HG03095 (cell line): ENCODE measurements at regions not wholly inside any gene's neighbourhood (a gene's known extent, or its start where the extent isn't known, plus 50 kb on each side); places are given as distances from the start of the nearest gene placed in this dataset.

Experiments
- ATAC-seq: cut with Tn5 transposase; IDR thresholded peaks from one replicate; pipeline ENCODE4 v1.9.1; 2021; ENCODE audit warnings: moderate library complexity; ENCODE audit not compliant: unreplicated experiment

GRCh38 chr13:106182404-106182803 lies 353.1 kb downstream of the EFNB2 start:
- ATAC-seq = no peak

DNA sequence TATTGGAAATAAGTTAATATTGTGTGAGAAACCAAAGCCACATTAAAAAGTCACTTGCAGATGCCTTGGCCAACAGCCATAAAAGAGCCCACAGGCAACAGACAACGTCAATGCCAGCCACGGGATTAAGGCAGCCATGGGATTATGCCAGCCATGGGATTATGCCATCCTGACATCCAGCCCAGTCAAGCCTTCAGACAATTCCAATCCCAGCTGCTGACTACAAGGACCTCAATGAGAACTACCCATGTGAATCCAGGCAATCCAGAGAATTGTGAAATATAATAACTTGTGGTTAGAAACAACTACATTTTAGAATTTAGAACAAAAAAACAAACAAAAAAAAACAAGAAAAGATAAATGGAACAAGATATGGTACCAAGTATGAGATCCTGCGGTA lies 356.6 kb downstream of the EFNB2 start:
- no peak for ATAC-seq

GRCh38 chr13:106177146-106177545 lies 358.3 kb downstream of the EFNB2 start:
- no peak for ATAC-seq

GRCh38 chr13:106176117-106176516 lies 359.3 kb downstream of the EFNB2 start:
- ATAC-seq = no peak

DNA sequence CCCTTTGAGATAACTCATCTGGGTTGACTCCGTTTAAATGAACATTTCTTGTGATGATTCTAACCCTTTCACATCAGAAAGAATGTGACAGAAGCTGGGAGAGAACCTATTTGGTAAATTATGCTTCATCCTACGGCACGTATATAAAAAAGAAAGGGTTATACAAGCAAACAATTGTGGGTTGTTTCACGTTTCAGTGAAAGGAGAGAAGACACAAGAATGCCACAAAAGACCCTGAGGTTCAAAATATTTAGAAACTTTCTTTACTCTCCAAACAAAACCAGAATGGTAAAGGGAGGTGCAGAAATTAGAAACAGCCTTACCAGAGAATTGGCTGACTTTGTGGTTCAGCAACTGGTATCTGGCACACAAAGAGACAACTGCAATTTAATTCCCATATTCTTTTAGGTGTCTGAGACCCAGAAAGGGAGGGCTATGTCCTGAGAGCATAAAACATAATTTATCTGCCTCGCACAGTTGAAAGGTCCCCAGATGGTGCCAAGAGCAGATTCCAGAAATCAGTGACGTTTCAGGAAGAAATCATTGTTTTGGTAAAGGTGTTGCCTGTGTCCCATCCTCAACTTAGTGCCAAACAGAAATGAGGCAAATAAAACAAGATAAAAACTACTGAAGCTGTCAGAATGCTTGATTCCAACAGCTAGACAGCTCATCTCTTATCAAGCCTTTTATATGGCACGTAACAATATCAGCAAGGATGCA lies 361.4 kb downstream of the EFNB2 start:
- no peak for ATAC-seq

DNA sequence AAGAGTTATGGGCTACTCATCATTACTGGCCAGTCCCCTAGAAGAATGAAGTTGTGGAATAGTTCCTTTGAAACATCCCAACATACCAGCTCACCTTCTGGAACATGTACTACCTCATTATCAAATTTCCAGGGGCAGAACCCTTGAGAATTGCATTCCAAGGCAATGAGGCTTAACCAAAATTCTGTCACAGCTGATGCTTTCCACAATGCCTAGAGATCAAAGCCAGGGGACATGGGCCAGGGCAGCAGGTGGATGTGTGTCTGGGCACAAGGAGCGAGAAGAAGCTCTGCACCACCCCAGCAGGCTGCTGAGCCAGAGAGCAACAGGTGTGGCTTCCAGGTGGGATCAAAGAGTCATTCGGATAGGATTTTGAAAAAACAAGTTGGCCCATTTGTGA lies 362.1 kb downstream of the EFNB2 start:
- ATAC-seq = no peak

DNA sequence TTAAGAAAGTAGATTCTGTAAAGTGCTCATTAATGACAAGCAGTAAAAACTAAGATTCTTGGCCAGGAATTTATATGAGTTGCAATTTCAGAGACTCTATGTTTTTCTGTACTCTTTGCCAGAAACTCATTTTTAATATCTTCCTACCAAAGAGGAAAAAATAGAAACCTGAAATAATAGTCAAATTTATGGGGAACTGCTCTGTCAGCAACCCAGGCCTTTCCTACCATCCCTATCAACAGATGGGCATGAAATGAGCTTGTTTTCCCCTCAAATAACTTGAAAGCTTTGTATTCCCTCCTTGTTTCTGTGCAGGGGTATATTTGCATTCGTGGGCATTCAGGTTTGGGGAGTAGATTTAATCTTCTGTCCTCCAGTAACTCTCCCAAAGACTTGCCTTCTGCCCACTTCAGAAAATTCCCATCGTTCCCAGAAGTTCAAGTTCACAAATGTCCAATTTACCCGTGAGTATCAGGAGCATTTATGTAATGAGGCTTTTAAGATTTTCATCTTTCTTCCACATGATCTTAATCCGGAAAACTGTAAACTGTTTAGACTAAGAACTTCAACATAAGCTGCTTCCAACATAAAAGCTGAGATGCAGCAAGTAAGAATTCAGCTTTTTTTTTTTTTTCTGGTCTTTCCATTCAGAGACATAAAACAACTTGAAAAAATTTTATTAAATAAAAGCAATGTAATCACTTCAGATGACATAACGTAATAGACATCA lies 363.1 kb downstream of the EFNB2 start:
- ATAC-seq = no peak

DNA sequence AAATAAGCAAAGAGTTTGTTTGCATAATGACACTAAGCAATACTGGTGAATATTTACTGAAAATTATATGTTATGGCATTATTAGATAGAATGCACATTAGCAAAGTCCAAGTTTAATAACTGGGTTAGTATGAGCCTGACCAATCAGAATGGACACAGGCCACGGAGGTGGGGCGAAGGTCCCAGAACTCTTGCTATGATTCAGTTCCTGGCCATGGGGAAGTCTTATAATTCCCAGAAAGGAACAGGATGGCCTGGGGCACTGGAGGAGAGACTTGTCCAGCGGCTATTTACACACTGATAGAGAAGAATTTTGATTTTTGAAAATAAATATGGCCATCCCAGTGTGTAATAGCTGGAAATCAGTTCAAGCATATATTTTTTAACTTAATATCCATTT lies 372.0 kb downstream of the EFNB2 start:
- no peak for ATAC-seq

GRCh38 chr13:106161146-106161545 lies 374.3 kb downstream of the EFNB2 start:
- no peak for ATAC-seq

DNA sequence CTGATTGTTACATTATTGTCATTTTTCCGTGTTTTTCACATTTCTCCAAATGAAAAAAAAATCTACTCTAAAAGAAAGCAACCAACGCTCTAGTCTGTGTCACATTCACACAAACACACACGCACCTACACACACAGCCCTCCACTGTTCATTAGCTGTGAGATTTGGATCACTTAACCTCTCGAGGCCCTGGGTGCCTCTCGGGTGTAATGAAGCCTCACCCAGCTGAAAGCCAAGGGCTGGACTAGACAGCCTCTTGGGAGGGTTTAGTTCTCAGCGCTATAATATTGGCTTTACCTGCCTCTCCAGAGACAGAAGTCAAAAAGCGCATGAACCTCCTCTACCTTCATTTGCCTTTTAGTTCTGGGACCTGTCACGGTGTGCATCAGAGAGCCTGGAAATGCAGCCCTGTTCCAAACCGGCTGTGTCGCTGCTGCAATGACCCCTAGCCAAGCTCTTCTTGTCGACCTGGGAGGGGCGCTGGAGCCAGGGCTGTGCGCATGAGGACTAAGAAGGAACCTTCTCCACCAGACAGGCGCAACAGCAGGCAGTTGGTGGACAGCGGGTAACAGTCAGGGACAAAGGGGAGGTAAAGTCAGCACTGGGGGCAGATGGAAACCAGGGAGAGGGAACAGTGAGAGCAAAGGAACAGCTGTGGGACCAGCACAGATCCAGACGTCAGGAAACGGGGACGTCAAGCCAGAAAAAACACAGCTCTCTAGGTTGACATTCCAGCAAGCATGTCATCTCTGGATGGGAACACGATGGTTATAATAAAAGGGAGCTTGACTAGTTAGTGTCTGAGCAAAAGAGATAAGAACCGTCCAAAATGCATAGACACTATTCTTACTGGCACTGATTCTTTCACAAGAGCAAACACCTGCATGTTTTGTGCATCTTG lies 375.9 kb downstream of the EFNB2 start:
- no peak for ATAC-seq

GRCh38 chr13:106156468-106156867 lies 379.0 kb downstream of the EFNB2 start:
- ATAC-seq = no peak

GRCh38 chr13:106155411-106155810 lies 380.1 kb downstream of the EFNB2 start:
- ATAC-seq = no peak

DNA sequence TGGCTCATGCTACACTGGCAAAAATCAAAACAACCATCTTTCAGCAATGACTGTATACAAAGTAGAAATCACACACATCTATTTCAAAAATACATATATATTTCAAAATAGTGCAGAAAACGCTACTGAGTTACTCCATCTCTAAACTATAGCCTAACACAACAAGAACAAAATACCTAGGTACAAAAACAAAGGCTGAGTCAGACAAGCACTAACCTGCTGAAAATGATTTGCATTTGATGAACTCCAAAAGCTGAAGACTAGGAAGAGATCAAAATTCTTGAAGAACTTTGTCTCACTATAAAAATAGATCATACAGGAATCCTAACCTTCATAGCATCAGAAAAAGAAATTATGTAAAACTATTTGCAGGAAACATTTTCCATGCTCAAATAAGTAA lies 381.6 kb downstream of the EFNB2 start:
- ATAC-seq = no peak

- no peak for ATAC-seq
These were observed 382.4 kb downstream of the EFNB2 start for GRCh38 chr13:106153041-106153440.

DNA sequence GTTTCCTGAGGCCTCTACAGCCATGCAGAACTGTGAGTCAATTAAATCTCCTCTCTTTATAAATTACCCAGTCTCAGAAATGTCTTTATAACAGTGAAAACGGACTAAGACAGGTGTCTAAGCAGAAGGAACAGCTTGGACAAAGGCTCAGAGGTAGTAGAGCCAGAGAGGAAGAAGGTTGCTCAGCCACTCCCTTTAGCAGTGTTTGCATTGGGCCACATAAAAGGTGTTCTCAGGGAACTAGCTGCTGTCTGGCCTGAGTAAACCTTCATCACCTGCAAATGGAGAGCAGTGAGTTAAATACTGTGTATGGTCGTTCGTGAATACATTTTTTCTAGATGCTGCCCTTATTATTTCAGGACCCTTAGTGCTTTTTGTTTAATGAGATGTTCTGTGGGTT lies 383.4 kb downstream of the EFNB2 start:
- no peak for ATAC-seq

GRCh38 chr13:106151056-106151699 lies 384.3 kb downstream of the EFNB2 start:
- ATAC-seq = no peak

DNA sequence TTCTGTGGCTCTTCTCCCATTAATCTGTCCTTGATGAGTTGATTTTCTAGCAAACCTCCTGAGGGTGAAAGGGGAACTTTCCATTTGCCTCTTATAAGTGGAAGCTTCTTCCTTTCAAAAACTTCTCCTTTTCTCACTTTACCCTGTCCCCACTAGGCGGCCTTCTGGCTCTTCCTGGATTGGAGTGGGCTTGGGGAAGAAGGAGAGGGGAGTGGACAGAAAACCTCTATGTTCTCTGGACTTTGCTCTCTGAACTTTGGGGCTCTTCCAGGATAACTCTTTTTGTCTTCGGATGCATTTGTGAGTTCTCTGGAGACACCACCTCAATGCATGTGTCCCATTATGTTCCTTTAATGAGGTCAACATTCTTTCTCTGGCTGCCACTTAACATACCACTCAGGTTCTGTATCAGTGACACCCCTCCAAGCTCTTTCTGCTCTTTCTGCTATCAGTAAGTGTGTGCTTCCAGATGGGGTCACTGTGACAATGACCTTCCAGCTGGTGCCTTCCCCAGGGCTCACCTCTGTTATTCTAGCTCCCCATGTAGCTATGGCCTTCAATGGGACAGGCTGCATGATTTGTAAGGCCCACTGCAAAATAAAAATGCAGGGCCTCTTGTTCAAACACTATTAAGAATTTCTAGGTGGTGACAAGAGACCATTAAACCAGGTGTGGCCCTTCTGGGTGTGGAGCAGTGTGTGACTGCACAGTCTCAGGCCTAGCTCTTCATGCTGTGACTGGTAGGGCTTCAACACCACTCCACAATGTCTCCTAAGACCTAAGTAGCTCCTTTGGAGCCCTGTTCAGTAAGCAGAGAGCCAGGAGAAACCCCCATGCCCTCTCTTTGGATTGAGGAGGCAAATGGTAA lies 389.2 kb downstream of the EFNB2 start:
- no peak for ATAC-seq

DNA sequence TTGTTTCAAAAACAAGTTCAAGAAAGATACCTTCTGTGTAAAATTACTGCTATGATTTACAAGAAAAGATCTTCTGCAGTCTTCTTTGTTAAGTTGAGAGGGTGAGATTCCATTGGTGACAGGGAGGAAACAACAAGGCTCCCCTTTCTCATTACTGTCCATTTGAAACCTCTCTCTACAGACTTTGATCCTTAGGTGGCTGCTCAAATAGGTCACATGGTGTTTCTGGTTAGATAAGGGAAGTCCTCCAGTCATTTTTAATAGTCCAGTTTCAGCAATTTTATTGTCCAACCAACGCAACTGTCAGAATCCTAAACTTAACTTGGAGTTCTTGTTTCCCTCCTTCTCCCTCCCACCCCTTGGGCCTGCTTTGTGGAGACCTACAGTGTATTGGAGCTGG lies 390.4 kb downstream of the EFNB2 start:
- ATAC-seq = no peak

DNA sequence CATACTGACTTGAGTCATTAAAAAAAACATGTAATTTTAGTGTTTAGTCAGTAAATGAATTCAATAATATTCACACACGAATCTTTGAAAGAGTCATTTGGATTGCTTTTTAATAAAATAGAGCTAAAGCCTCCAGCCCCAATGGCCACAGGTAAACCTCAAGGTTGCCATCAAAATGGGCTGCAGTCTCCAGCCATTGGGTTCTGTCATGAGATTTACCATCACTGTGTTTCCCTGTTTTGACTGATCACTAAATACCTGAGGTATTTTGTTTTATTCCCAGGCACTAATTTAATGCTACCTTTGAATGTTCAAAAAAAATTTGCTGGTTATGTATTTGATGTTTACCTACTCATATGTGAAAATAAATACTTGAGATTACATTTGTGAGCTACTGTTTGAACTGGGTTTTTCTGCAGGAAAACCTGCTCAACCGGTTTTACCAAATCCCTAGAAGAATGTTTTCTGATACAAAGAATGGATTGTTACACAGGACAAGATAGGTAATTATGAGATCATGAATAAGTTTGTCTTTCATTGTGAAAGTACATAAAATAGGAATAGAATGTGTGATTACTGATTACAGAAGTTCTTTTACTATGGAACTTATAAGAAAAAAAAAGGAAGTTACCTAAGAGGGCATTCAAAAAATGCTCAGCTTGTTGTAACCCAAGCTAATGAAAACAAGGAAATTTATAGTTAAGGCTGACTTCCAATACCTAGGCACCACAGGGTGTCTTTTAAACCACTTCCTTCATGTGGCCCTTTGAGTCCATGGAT lies 391.3 kb downstream of the EFNB2 start:
- no peak for ATAC-seq
